Smooth muscle cell (in vitro differentiated cells): ENCODE measurements at regions not wholly inside any gene's neighbourhood (a gene's known extent, or its start where the extent isn't known, plus 50 kb on each side); places are given as distances from the start of the nearest gene placed in this dataset.

Source experiments
- DNase-seq: peaks from one replicate; lab custom pipeline; 2025; ENCODE audit not compliant: unreplicated experiment; lab: John Stamatoyannopoulos, UW
- H2AFZ ChIP-seq: fragments of 200-600 bp; sonication (generic); 2 replicates; pipeline ENCODE4 v1.6.0; 2016; ENCODE audit warnings: antibody characterized with exemption, low read depth, mild to moderate bottlenecking
- H3F3A ChIP-seq: fragments of 200-600 bp; sonication (generic); 2 replicates; pipeline ENCODE4 v1.6.0; 2017; ENCODE audit warnings: antibody characterized with exemption, low read depth
- H3K27ac ChIP-seq: fragments of 200-600 bp; sonication (generic); 2 replicates; pipeline ENCODE4 v1.5.1; 2016; ENCODE audit warnings: low read depth, mild to moderate bottlenecking
- H3K27me3 ChIP-seq: fragments of 200-600 bp; sonication (generic); 2 replicates; pipeline ENCODE4 v1.6.1; 2016; ENCODE audit warnings: low read depth, mild to moderate bottlenecking
- H3K36me3 ChIP-seq: fragments of 200-600 bp; sonication (generic); 2 replicates; pipeline ENCODE4 v1.5.1; 2016; ENCODE audit warnings: low read depth
- H3K4me1 ChIP-seq: fragments of 200-600 bp; sonication (generic); 2 replicates; pipeline ENCODE4 v1.5.1; 2016; ENCODE audit warnings: low read depth
- H3K4me2 ChIP-seq: fragments of 200-600 bp; sonication (generic); 2 replicates; pipeline ENCODE4 v1.6.0; 2016; ENCODE audit warnings: mild to moderate bottlenecking
- H3K4me3 ChIP-seq: fragments of 200-600 bp; sonication (generic); 2 replicates; pipeline ENCODE4 v1.5.1; 2016; ENCODE audit warnings: mild to moderate bottlenecking
- H3K79me2 ChIP-seq: fragments of 200-600 bp; sonication (generic); 2 replicates; pipeline ENCODE4 v1.6.0; 2016; ENCODE audit warnings: low read depth, mild to moderate bottlenecking
- H3K9ac ChIP-seq: fragments of 200-600 bp; sonication (generic); 2 replicates; pipeline ENCODE4 v1.6.0; 2016; ENCODE audit warnings: low read depth
- H3K9me3 ChIP-seq: fragments of 200-600 bp; sonication (generic); replicated peaks from 2 replicates; pipeline ENCODE4 v1.5.1; 2016; ENCODE audit warnings: low read depth
- H4K20me1 ChIP-seq: fragments of 200-600 bp; sonication (generic); 2 replicates; pipeline ENCODE4 v1.6.0; 2016; ENCODE audit warnings: low read depth
- CTCF ChIP-seq: fragments of 200-600 bp; sonication (generic); IDR thresholded peaks from 2 replicates; pipeline ENCODE4 v1.5.1; 2017; ENCODE audit warnings: borderline replicate concordance, mild to moderate bottlenecking, antibody characterized with exemption; ENCODE audit not compliant: insufficient read depth, poor library complexity, severe bottlenecking
- WGBS: methylation state at CpG from one replicate; pipeline ENCODE4 v1.1.7; 2016; ENCODE audit warnings: low lambda C conversion rate; 5-methylcytosine and 5-hydroxymethylcytosine counted together

DNA sequence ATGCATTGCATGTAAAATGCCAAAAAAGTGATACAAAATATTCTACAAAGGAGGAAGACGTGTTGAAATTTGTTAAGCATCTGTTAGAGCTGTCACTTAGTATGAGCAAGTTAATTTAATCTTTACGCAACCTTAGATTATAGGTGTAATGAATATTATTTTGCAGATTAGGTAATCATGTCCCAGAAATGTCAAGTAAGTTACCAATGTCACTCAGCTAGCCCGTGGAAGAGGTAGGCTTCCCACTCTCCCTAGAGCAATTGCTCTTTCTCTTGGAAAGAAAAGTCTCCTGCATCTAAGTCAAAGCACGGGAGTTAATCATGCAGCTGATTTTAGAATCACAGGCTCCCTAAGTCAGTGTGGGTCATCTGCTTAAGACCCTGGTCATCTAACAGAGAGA, 830.4 kb upstream of the IGFBP3 start:
- Histone ChIP-seq H4K20me1 (no peaks in the 10 kb centered on the region), H3K4me2 (no peak overlapping the region), H3K36me3 (no peaks in the 10 kb centered on the region), H3K9me3 (no peaks in the 10 kb centered on the region), H3F3A (peaks cover 21% of the 10 kb centered on the region), H3K27ac (peak overlapping the region; percentile 1), H3K27me3 (no peaks in the 10 kb centered on the region), H3K79me2 (no peaks in the 10 kb centered on the region), H3K4me1 (no peaks in the 10 kb centered on the region), H3K4me3 (no peak overlapping the region), H2AFZ (no peak overlapping the region), H3K9ac (no peak overlapping the region)
- no peak for TF ChIP-seq CTCF
- DNase-seq, result no peak
- 72% methylated on average over 4 of the region's 4 CpGs for WGBS

DNA sequence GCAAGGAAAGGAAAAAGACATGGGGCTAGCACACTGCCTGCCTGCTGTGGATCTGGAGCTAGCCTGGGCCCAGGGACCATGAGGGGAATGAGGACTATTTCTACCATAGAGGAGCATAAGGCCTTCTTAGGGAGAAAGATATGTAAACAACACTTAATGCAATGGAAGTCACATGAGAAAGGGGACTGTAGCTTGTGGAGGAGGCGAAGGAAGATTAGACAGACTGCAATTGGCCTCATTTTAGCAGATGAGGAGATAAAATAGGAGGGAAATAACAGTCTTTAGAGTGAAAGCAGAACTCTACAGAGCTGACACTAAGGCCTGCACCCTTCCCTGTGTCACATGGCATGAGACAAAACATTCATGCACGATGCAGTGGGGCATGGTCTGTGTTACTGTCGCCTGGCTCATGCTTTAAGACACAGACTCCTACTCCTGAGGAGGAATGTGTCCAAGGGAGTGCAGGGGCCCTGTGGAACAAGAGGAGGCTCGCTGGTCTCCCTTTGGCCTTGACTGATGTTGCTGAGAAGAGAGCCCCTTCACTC, 829.3 kb upstream of the IGFBP3 start:
- Histone ChIP-seq H2AFZ (peak overlapping the region; percentile 28), H3K9me3 (no peaks in the 10 kb centered on the region), H3K4me1 (no peaks in the 10 kb centered on the region), H3K27ac (peak overlapping the region; percentile 3), H3K9ac (no peak overlapping the region), H3K36me3 (no peaks in the 10 kb centered on the region), H3K4me3 (no peak overlapping the region), H4K20me1 (no peaks in the 10 kb centered on the region), H3F3A (peaks cover 26% of the 10 kb centered on the region), H3K4me2 (no peak overlapping the region), H3K79me2 (no peaks in the 10 kb centered on the region), H3K27me3 (no peaks in the 10 kb centered on the region)
- TF ChIP-seq CTCF, result no peak
- WGBS, result 20% methylated on average over 4 of the region's 4 CpGs
- DNase-seq, result no peak

DNA sequence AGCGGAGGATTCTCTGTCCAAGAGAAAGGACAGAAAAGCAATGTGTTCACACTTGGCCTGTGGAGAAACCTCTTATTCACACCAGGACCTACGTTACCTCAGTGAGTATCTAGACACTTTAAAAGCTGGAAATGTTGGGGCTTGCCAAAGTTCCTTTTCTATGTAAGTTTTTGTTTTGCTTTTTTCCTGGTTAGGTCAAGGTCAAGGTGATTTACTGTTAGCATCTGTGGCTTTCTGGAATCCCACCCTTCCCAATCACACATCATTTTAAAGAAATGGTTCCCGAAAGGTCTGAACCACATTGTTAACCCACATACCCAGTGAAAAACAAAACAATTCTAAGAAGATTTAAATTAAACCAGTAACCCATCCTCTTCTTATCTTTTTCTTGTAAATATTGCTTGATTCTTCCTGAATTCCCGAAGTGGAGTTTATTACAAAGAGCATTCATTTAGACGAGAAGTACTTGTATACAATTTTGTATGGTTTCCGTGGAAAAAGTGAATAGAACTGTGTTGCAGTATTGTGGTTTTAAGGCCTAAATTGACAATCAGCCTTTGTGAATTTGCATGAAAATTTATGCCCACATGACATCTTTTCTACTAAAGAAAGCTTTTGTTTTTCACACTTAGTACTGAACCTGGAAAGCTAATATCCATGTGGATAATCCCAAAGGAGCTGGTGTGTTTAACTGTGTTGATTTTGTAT, 827.0 kb upstream of the IGFBP3 start:
- no peak overlapping the region for H2AFZ ChIP-seq
- H3F3A ChIP-seq, result peaks cover 25% of the 10 kb centered on the region
- H3K36me3 ChIP-seq, result no peaks in the 10 kb centered on the region
- no peaks in the 10 kb centered on the region for H4K20me1 ChIP-seq
- H3K27me3 ChIP-seq, result no peaks in the 10 kb centered on the region
- H3K9ac ChIP-seq, result no peak overlapping the region
- DNase-seq, result no peak
- TF ChIP-seq CTCF, result no peak
- no peak overlapping the region for H3K4me3 ChIP-seq
- 70% methylated on average over 6 of the region's 6 CpGs for WGBS
- no peaks in the 10 kb centered on the region for H3K4me1 ChIP-seq
- H3K9me3 ChIP-seq, result no peaks in the 10 kb centered on the region
- no peaks in the 10 kb centered on the region for H3K79me2 ChIP-seq
- H3K4me2 ChIP-seq, result no peak overlapping the region
- no peak overlapping the region for H3K27ac ChIP-seq
